H1 (cell line): ENCODE measurements at regions not wholly inside any gene's neighbourhood (a gene's known extent, or its start where the extent isn't known, plus 50 kb on each side); places are given as distances from the start of the nearest gene placed in this dataset.

ENCODE experiments used
- CTCF ChIA-PET: fragments of 300-600 bp; sonication (Branson Sonifier 250); formaldehyde crosslinking; loops from one replicate; lab custom pipeline; 2021; ENCODE audit not compliant: partially characterized antibody; lab: Charles Lee
- POLR2A ChIA-PET: fragments of 300-600 bp; sonication (Branson Sonifier 250); formaldehyde crosslinking; loops from one replicate; lab custom pipeline; 2021; ENCODE audit warnings: inconsistent platforms; ENCODE audit not compliant: partially characterized antibody; lab: Charles Lee
- DNase-seq, 2 experiments: peaks; one replicate each; pipeline versions ENCODE4 v3.0.0 to v3.0.0-alpha.2; 2010 to 2022; ENCODE audit warnings: low spot score in 2 of 2, low read depth in 1 of 2, mixed read lengths in 1 of 2
- FAIRE-seq: peaks from 2 replicates; lab custom pipeline; 2011; peaks lifted over from hg19 to GRCh38; lab: Jason Lieb, UNC
- H2AFZ ChIP-seq: 2 replicates; pipeline ENCODE4 v1.8.1; 2012; ENCODE audit warnings: low read length, inconsistent platforms
- H2AK5ac ChIP-seq: 2 replicates; pipeline ENCODE4 v1.6.1; 2013; ENCODE audit warnings: low read depth, low read length
- H2BK120ac ChIP-seq: replicated peaks from 2 replicates; pipeline ENCODE3; 2013; ENCODE audit warnings: low read depth, low read length, inconsistent platforms
- H2BK12ac ChIP-seq: 2 replicates; pipeline ENCODE4 v1.6.1; 2013; ENCODE audit warnings: low read depth, low read length
- H2BK15ac ChIP-seq: 2 replicates; pipeline ENCODE4 v1.6.1; 2013; ENCODE audit warnings: low read length
- H2BK20ac ChIP-seq: 2 replicates; pipeline ENCODE4 v1.6.1; 2013; ENCODE audit warnings: low read length
- H2BK5ac ChIP-seq: 2 replicates; pipeline ENCODE4 v1.6.1; 2013; ENCODE audit warnings: low read depth, low read length
- H3K14ac ChIP-seq: 2 replicates; pipeline ENCODE4 v1.6.1; 2013; ENCODE audit warnings: inconsistent platforms; ENCODE audit not compliant: insufficient read length
- H3K18ac ChIP-seq: 2 replicates; pipeline ENCODE4 v1.6.1; 2013; ENCODE audit warnings: low read length; ENCODE audit errors: extremely low read depth
- H3K23ac ChIP-seq: 2 replicates; pipeline ENCODE4 v1.6.1; 2013; ENCODE audit warnings: inconsistent platforms; ENCODE audit not compliant: insufficient read length
- H3K23me2 ChIP-seq: 2 replicates; pipeline ENCODE4 v1.6.1; 2013; ENCODE audit warnings: low read depth, low read length
- H3K27ac ChIP-seq: 2 replicates; pipeline ENCODE4 v1.6.1; 2011; ENCODE audit warnings: low read depth, low read length, inconsistent platforms
- H3K27me3 ChIP-seq, 4 experiments: replicated peaks in 1 of 4; 1 replicate in 1 of 4; 2 replicates in 3 of 4; pipeline versions ENCODE4 v1.6.1 to v1.8.1; 2011 to 2013; ENCODE audit warnings: low read length in 3 of 4, mild to moderate bottlenecking in 3 of 4, inconsistent platforms in 2 of 4, mixed read lengths in 2 of 4, moderate library complexity in 1 of 4; ENCODE audit not compliant: control insufficient read depth in 3 of 4, insufficient read depth in 3 of 4; ENCODE audit errors: extremely low read depth in 1 of 4
- H3K36me3 ChIP-seq, 4 experiments: 2 replicates each; pipeline versions ENCODE4 v1.6.1 to v1.8.1; 2011 to 2013; ENCODE audit warnings: mild to moderate bottlenecking in 4 of 4, low read length in 3 of 4, moderate library complexity in 2 of 4, control low read depth in 1 of 4, inconsistent platforms in 1 of 4; ENCODE audit not compliant: insufficient read depth in 4 of 4, control insufficient read depth in 2 of 4
- H3K4ac ChIP-seq: replicated peaks from 2 replicates; pipeline ENCODE3; 2013; ENCODE audit warnings: low read length, low read depth, mixed read lengths, inconsistent platforms; ENCODE audit not compliant: insufficient read length
- H3K4me1 ChIP-seq, 4 experiments: replicated peaks in 1 of 4; 1 replicate in 1 of 4; 2 replicates in 3 of 4; pipeline versions ENCODE4 v1.6.1 to v1.8.1; 2011 to 2013; ENCODE audit warnings: low read length in 3 of 4, inconsistent platforms in 2 of 4, mixed read lengths in 1 of 4; ENCODE audit not compliant: insufficient read depth in 4 of 4, control insufficient read depth in 3 of 4
- H3K4me2 ChIP-seq, 2 experiments: 2 replicates each; pipeline versions ENCODE4 v1.6.1 to v1.8.1; 2011 to 2013; ENCODE audit warnings: low read depth in 2 of 2, low read length in 2 of 2, control low read depth in 1 of 2, inconsistent platforms in 1 of 2, mild to moderate bottlenecking in 1 of 2; ENCODE audit not compliant: insufficient read depth in 1 of 2
- H3K4me3 ChIP-seq, 4 experiments: fragments of 200-600, 300-600 bp in 1 of 4; sonication (generic), shearing (Covaris generic), sonication (Bioruptor Twin) in 1 of 4; 2 replicates each; pipeline versions ENCODE4 v1.5.1 to v1.8.1; 2011 to 2016; ENCODE audit warnings: low read length in 4 of 4, low read depth in 3 of 4, control low read depth in 2 of 4, inconsistent platforms in 2 of 4, mild to moderate bottlenecking in 2 of 4, mixed read lengths in 1 of 4, moderate library complexity in 1 of 4; ENCODE audit not compliant: insufficient read depth in 2 of 4; ENCODE audit errors: extremely low read depth in 1 of 4
- H3K56ac ChIP-seq: replicated peaks from 2 replicates; pipeline ENCODE3; 2013; ENCODE audit warnings: low read depth, mild to moderate bottlenecking, mixed read lengths, low read length, inconsistent platforms; ENCODE audit not compliant: insufficient read length
- H3K79me1 ChIP-seq: 2 replicates; pipeline ENCODE4 v1.6.1; 2013; ENCODE audit warnings: low read depth, low read length, control low read depth
- H3K79me2 ChIP-seq, 2 experiments: 2 replicates each; pipeline versions ENCODE4 v1.6.1 to v1.8.1; 2012 to 2013; ENCODE audit warnings: low read length in 2 of 2, mild to moderate bottlenecking in 2 of 2, inconsistent platforms in 1 of 2; ENCODE audit not compliant: insufficient read depth in 2 of 2, control insufficient read depth in 1 of 2
- H3K9ac ChIP-seq, 4 experiments: replicated peaks in 1 of 4; 1 replicate in 1 of 4; 2 replicates in 3 of 4; pipeline versions ENCODE4 v1.6.1 to v1.8.1; 2011 to 2013; ENCODE audit warnings: low read depth in 3 of 4, low read length in 3 of 4, control low read depth in 2 of 4, mild to moderate bottlenecking in 2 of 4, moderate library complexity in 2 of 4, inconsistent platforms in 1 of 4; ENCODE audit errors: extremely low read depth in 1 of 4
- H3K9me3 ChIP-seq, 2 experiments: 2 replicates each; pipeline versions ENCODE4 v1.6.1 to v1.8.1; 2012 to 2013; ENCODE audit warnings: mild to moderate bottlenecking in 2 of 2, moderate library complexity in 2 of 2, control low read depth in 1 of 2, inconsistent platforms in 1 of 2, low read depth in 1 of 2, low read length in 1 of 2, mixed read lengths in 1 of 2; ENCODE audit not compliant: insufficient read depth in 2 of 2
- H4K20me1 ChIP-seq, 2 experiments: replicated peaks in 1 of 2; 2 replicates each; pipeline versions ENCODE3 to v1.8.1; 2011 to 2013; ENCODE audit warnings: inconsistent platforms in 2 of 2, low read length in 2 of 2, mild to moderate bottlenecking in 1 of 2; ENCODE audit not compliant: insufficient read depth in 2 of 2, control insufficient read depth in 1 of 2
- H4K5ac ChIP-seq: 2 replicates; pipeline ENCODE4 v1.6.1; 2013; ENCODE audit warnings: low read length, low read depth, mixed read lengths, inconsistent platforms; ENCODE audit not compliant: insufficient read length
- H4K8ac ChIP-seq: 2 replicates; pipeline ENCODE4 v1.8.0; 2013; ENCODE audit warnings: mild to moderate bottlenecking, moderate library complexity, low read length, inconsistent platforms; ENCODE audit not compliant: insufficient read depth; ENCODE audit errors: extremely low read depth
- H4K91ac ChIP-seq: replicated peaks from 2 replicates; pipeline ENCODE3; 2013; ENCODE audit warnings: low read length, mixed read lengths, inconsistent platforms; ENCODE audit not compliant: insufficient read length
- BACH1 ChIP-seq: IDR thresholded peaks from 2 replicates; pipeline ENCODE4 v1.6.1; 2012; ENCODE audit warnings: low read length, improper control_type of control experiment
- BRCA1 ChIP-seq: IDR thresholded peaks from 2 replicates; pipeline ENCODE4 v1.6.1; 2012; ENCODE audit warnings: low read depth, low read length, improper control_type of control experiment
- CBX5 ChIP-seq: fragments of 300-800, 300-1000 bp; sonication (generic); IDR thresholded peaks from 2 replicates; pipeline ENCODE4 v1.7.1; 2016; ENCODE audit warnings: antibody characterized with exemption, low read length, low read depth
- EZH2 ChIP-seq: fragments of 200-600 bp; sonication (generic); IDR thresholded peaks from 2 replicates; pipeline ENCODE4 v1.7.1; 2012; ENCODE audit warnings: low read depth, mild to moderate bottlenecking, moderate library complexity, low read length, inconsistent platforms; ENCODE audit not compliant: severe bottlenecking
- HDAC2 ChIP-seq, 2 experiments: fragments of 300-600 bp in 1 of 2; sonication (generic) in 1 of 2; IDR thresholded peaks; 2 replicates each; pipeline ENCODE4 v1.6.1; 2011 to 2012; ENCODE audit warnings: low read depth in 2 of 2, low read length in 2 of 2, mild to moderate bottlenecking in 2 of 2, moderate library complexity in 2 of 2, borderline replicate concordance in 1 of 2, inconsistent platforms in 1 of 2
- HDAC6 ChIP-seq: IDR thresholded peaks from one replicate; pipeline ENCODE4 v1.7.1; 2012; ENCODE audit warnings: low read depth, mild to moderate bottlenecking, inconsistent platforms, low read length, moderate library complexity
- JUN ChIP-seq: IDR thresholded peaks from 2 replicates; pipeline ENCODE4 v1.6.1; 2011; ENCODE audit warnings: low read depth, mild to moderate bottlenecking, improper control_type of control experiment, low read length
- MAFK ChIP-seq: IDR thresholded peaks from 2 replicates; pipeline ENCODE4 v1.6.1; 2012; ENCODE audit warnings: low read depth, mild to moderate bottlenecking, improper control_type of control experiment, low read length
- RAD21 ChIP-seq, 2 experiments: IDR thresholded peaks in 1 of 2; conservative IDR thresholded peaks in 1 of 2; 2 replicates each; pipeline ENCODE4 v1.6.1; 2011; ENCODE audit warnings: low read depth in 2 of 2, low read length in 2 of 2, improper control_type of control experiment in 1 of 2, inconsistent platforms in 1 of 2, mild to moderate bottlenecking in 1 of 2, moderate library complexity in 1 of 2
- SP2 ChIP-seq: IDR thresholded peaks from 2 replicates; pipeline ENCODE4 v1.6.1; 2012; ENCODE audit warnings: mild to moderate bottlenecking, low read length, inconsistent platforms
- SRF ChIP-seq: IDR thresholded peaks from 2 replicates; pipeline ENCODE4 v1.6.1; 2011; ENCODE audit warnings: mild to moderate bottlenecking, low read depth, low read length, moderate library complexity
- TEAD4 ChIP-seq: IDR thresholded peaks from 2 replicates; pipeline ENCODE4 v1.6.1; 2012; ENCODE audit warnings: low read depth, low read length, inconsistent platforms, mixed read lengths
- ZNF274 ChIP-seq: IDR thresholded peaks from 2 replicates; pipeline ENCODE4 v1.7.0; 2012; ENCODE audit warnings: low read length, borderline replicate concordance; ENCODE audit errors: extremely low read depth
- WGBS, 2 experiments: shearing (Covaris generic) in 1 of 2; methylation state at CpG; one replicate each; pipeline versions ENCODE4 v1.1.6 to v1.1.7; 2013 to 2015; ENCODE audit warnings: low lambda C conversion rate in 2 of 2, mixed read lengths in 2 of 2, inconsistent platforms in 1 of 2, low coverage in 1 of 2, missing lambda C conversion rate in 1 of 2; ENCODE audit not compliant: insufficient replicate concordance in 2 of 2, insufficient coverage in 1 of 2, insufficient read length in 1 of 2; ENCODE audit errors: extremely low coverage in 1 of 2, missing lambda C conversion rate in 1 of 2; 5-methylcytosine and 5-hydroxymethylcytosine counted together
- TF ChIP-seq, protein P1 (sequence below): IDR thresholded peaks from 2 replicates; pipeline ENCODE4 v1.6.1; 2011; ENCODE audit warnings: low read length, improper control_type of control experiment

DNA sequence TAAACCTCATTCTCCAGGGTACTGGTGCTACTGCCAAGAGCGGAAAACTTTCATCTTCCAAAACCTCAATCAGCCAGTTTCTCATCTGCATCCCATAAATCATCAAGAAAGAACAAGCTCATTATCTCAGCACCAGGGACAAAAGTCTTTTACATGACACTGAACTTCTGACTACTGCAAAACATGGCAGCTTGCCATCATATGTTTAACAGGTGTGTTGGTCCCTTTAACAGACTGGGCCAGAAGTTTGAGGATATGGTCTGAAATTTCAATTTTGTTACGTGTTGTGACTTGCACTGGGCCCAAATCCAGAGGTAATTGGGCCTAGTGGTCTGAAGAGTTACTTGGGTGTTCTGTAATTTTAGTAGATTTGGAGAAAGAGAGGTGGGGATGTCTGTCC, 305.4 kb upstream of the SEL1L start:
- WGBS, 2 experiments = 93% methylated on average over 2 of the region's 2 CpGs; no CpG with 5 or more reads in 1 of the 2 experiments
- H3K79me2 ChIP-seq = no peaks in the 10 kb centered on the region
- no peaks in the 10 kb centered on the region for H3K36me3 ChIP-seq
- H2AFZ ChIP-seq = no peak overlapping the region
- no peak overlapping the region for H2BK20ac ChIP-seq
- H3K27me3 ChIP-seq = no peaks in the 10 kb centered on the region
- H3K14ac ChIP-seq = no peak overlapping the region
- H4K91ac ChIP-seq = no peak overlapping the region
- no peak overlapping the region for H3K56ac ChIP-seq
- H3K4me2 ChIP-seq = no peak overlapping the region
- no peak overlapping the region for H3K23ac ChIP-seq
- H2BK5ac ChIP-seq = no peak overlapping the region
- H4K5ac ChIP-seq = no peak overlapping the region
- H3K79me1 ChIP-seq = no peaks in the 10 kb centered on the region
- DNase-seq = no peak
- H3K27ac ChIP-seq = no peak overlapping the region
- H2BK15ac ChIP-seq = no peak overlapping the region
- H4K8ac ChIP-seq = no peak overlapping the region
- no peaks in the 10 kb centered on the region for H3K4me1 ChIP-seq
- no peak overlapping the region for H2BK12ac ChIP-seq
- H3K9me3 ChIP-seq = peaks cover 14 to 28% of the 10 kb centered on the region in 2 experiments
- H3K18ac ChIP-seq = no peak overlapping the region
- no peak overlapping the region for H3K9ac ChIP-seq
- no peak for FAIRE-seq
- no peak overlapping the region for H3K4ac ChIP-seq
- no peak overlapping the region for H2AK5ac ChIP-seq
- no peaks in the 10 kb centered on the region for H4K20me1 ChIP-seq
- no peak overlapping the region for H3K4me3 ChIP-seq
- H3K23me2 ChIP-seq = no peaks in the 10 kb centered on the region; the same call in 1 of the 2 replicates
- H2BK120ac ChIP-seq = no peak overlapping the region
- POLR2A ChIA-PET = no interaction called here
- CTCF ChIA-PET = no interaction called here
- TF ChIP-seq TEAD4 = no peak
- no peak for TF ChIP-seq BRCA1
- no peak for TF ChIP-seq RAD21 (IDR thresholded peaks at IDR 0.05 in 1 of 2, conservative IDR thresholded peaks at IDR 0.05 in 1 of 2; ENCODE audit: low read depth in 2 of 2, low read length in 2 of 2)
- TF ChIP-seq EZH2 = no peak
- TF ChIP-seq ZNF274 = no peak
- TF ChIP-seq MAFK = no peak
- TF ChIP-seq BACH1 = no peak
- no peak for TF ChIP-seq SP2
- no peak for TF ChIP-seq SRF
- TF ChIP-seq HDAC6 = no peak
- no peak for TF ChIP-seq HDAC2 (IDR thresholded peaks at IDR 0.05; ENCODE audit: borderline replicate concordance in 1 of 2, low read depth in 2 of 2, low read length in 2 of 2)
- TF ChIP-seq CBX5 = no peak
- TF ChIP-seq JUN = no peak
- TF ChIP-seq, protein P1, sequence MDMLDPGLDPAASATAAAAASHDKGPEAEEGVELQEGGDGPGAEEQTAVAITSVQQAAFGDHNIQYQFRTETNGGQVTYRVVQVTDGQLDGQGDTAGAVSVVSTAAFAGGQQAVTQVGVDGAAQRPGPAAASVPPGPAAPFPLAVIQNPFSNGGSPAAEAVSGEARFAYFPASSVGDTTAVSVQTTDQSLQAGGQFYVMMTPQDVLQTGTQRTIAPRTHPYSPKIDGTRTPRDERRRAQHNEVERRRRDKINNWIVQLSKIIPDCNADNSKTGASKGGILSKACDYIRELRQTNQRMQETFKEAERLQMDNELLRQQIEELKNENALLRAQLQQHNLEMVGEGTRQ = no peak
